Amygdala (tissue), 56 donors: ENCODE measurements at regions not wholly inside any gene's neighbourhood (a gene's known extent, or its start where the extent isn't known, plus 50 kb on each side); places are given as distances from the start of the nearest gene placed in this dataset.
"Not testable (repeated sequence)": the region's sequence is repeated elsewhere in the genome, so short reads cannot be mapped to it uniquely, and the experiment has no call there.

Source experiments
- DNase-seq, 56 donors: peaks; one replicate each; lab custom pipeline; 2025; lab: John Stamatoyannopoulos, UW

DNA sequence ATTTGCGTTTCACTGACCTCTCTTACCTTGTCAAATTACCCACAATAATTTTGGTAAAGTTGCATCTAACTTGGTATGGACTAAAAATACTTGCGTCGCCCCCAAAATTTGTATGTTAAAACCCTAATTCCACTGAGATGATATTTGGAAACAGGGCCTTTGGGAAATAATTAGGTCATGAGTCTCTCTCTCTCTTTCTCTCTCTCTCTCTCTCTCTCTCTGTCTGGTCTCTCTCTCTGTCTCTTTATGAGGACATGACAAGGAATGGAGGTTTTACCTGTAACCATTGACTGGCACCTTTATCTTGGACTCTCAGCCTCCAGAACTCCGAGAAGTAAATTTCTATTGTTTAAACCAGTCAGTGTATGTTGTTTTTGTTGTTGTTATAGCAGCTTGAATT lies 111.5 kb upstream of the BDP1 start:
- not testable (repeated sequence) for DNase-seq

DNA sequence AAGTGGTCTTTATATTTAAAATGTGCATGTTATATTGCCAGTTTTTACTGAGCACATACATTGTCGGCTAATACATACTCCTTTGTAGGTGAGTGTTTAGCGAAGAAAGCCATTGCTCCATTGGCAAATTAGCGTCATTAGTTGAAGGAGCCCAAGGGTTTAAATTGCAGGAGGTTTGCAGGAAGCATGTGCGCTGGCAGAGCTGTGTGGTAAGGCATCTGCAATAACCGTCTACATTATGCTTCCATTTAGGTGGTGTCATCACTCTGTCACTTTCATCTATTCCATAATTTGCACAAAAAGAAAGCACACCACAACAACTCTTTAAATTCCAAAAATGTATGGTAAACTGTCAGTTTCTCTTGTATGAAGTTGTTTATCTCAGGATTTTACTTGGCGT lies 82.8 kb upstream of the BDP1 start:
- not testable (repeated sequence) for DNase-seq

- not testable (repeated sequence) for DNase-seq
These were observed 82.3 kb upstream of the BDP1 start for GRCh38 chr5:71373054-71373734.

GRCh38 chr5:71384204-71384603 lies 71.2 kb upstream of the BDP1 start:
- DNase-seq = not testable (repeated sequence)

DNA sequence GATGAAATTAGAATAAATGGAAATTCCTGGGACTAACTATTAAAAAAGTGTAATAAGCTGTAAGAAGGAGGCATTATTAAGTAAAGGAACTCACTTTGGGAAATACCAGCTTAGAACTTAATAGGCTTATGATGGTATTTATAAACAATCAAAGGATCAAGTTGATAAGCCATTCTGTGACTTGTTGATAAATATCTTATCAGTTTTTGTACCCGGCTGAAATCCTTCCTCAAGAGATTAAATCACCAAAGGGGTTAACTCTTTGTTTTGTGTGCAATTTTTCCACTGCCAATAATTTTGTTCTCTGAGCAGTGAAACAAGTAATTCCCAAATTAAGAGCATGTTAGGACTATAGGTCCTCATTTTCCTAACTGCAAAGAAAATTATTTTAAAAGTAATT lies 70.7 kb upstream of the BDP1 start:
- no peak for DNase-seq

DNA sequence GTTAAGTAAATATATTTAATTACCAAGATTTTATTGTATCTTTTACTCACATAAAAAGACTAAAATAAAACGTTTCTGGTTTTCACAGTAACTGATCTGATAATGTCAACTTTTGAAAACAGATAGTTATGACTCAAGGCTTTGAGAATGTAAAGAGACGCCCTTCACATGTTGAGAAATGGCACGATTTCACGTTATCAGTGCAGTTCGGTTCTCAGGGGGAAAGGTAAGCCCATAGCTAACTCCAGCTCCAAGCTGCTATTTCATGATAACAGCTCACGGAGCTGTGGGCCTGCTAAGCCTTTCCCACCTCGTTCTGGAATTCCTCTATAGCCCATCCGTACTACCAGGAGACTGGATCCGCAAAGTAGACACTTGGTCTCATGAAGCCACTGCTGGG lies 70.2 kb upstream of the BDP1 start:
- DNase-seq = not testable (repeated sequence)

DNA sequence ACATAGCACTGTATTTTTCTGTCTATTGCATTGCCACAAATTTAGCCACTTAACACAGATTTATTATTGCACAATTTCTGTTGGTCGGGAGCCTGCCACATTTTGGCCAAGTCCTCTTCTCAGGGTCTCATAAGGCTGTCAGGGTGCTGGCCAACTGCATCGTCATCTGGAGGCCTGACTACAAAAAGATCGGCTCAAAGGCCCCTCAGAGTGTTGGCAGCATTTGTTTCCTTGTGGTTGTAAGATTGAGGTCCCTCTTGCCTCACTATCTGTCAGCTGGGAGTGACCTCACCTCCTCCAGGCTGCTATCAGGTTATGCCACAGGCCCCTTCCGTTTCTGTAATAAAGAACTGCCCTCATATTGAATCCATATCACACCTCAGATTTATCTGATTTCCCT lies 67.3 kb upstream of the BDP1 start:
- DNase-seq = not testable (repeated sequence)

DNA sequence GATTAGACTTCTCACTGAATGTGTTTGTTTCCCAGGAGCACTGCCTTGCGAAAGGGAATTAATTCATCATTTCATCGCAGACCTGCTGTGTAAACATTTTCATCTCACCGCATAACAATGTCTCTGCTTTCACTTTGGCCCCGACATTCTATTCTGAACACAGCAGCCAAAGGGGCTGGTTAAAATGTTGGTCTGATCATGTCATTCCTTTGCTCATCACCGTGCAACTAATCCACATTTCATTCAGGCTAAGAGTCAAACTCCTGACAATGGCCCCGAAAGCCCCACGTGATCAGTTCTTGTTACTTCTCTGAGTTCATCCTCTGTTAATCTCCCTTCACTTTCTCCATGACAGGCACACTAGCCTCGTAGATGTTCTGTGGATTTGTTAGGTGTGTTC lies 57.1 kb upstream of the BDP1 start:
- DNase-seq = peak in 4 of 56 donors; percentile 1 to 25 (median 5)

DNA sequence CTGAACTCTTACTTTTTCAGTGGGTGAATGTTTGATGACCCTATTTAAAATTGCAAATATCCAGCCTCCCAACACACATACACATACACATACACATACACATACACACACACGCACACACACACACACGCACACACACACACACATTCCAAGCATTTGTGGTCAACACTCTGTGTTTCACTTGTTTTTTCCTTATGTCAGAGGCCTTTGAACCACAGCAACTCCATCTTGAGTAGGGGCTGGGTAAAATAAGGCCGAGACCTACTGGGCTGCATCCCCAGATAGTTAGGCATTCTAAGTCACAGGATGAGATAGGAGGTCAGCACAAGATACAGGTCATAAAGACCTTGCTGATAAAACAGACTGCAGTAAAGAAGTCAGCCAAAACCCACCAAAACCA lies 56.6 kb upstream of the BDP1 start:
- not testable (repeated sequence) for DNase-seq

GRCh38 chr5:71399443-71399842 lies 56.0 kb upstream of the BDP1 start:
- not testable (repeated sequence) for DNase-seq

- DNase-seq = not testable (repeated sequence)
These were observed 54.8 kb upstream of the BDP1 start for GRCh38 chr5:71400626-71401025.

GRCh38 chr5:71401150-71401549 lies 54.3 kb upstream of the BDP1 start:
- not testable (repeated sequence) for DNase-seq

- not testable (repeated sequence) for DNase-seq
These were observed 53.9 kb upstream of the BDP1 start for GRCh38 chr5:71401564-71401963.

- DNase-seq = not testable (repeated sequence)
These were observed 51.0 kb upstream of the BDP1 start for GRCh38 chr5:71404441-71404840.

DNA sequence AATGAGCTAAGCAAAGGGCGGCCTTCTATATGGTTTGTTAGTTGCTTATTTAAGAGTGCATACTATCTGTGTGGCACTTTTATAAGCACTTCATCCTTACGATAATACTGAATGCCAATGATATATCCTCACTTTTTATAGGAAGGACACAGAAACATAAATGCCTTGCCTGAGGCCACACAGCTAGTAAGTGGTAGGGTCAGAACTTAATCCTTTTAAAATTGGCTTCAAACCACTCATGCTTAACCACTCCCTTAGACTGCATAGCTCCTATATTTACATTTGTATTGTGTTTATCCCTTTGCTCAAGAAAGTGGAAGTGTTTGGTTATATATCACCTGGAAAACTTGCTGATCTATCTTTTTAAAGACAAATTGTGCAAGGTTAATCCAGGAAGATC lies 50.5 kb upstream of the BDP1 start:
- DNase-seq = not testable (repeated sequence)
